SKM-1 treated with dmso at 0.1 percent for 144 hours (cell line): ENCODE measurements at regions not wholly inside any gene's neighbourhood (a gene's known extent, or its start where the extent isn't known, plus 50 kb on each side); places are given as distances from the start of the nearest gene placed in this dataset.
A peak's percentile ranks its signal among the peaks of the same experiment; 100 is the strongest.
"Not testable (repeated sequence)": the region's sequence is repeated elsewhere in the genome, so short reads cannot be mapped to it uniquely, and the experiment has no call there.

Experiments
- DNase-seq: peaks from one replicate; lab custom pipeline; 2025; ENCODE audit not compliant: unreplicated experiment; lab: John Stamatoyannopoulos, UW

DNA sequence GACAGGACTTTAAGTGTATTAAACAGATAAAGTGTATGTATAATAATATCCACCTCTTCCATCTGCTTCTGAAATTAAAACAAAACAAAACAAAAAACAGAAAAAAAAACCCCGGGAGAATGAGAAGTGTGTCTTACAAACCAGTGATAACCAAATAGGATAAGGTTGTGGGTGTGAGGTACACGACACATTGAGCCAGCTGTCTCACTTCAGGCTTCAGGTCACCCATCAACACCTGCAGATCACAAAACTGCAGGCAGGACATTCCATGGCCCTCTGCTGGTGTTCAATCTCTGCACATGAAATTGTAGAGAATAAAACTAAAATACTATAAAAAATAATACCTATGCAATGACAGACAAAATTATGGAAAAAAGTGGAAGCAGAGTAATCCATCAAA lies 339.9 kb downstream of the SFMBT2 start:
- DNase-seq, result no peak

DNA sequence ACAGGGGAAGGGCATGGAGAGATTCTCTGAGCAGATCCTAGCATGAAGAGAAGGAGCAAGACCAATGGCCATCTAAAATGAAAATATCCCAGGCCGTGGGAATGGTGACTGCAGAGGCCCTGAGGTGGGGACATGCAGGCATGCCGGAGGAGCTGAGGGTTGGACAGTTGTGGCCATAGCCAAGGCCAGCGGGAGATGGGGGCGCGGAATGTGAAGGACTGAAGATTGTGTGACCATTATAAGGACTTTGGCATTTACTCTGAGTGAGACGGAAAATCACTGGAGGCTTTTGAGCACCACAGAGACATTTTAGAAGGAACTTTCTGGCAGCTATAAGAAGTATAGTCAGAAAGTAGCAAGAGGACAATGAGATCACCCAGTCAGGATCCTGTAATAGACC lies 341.1 kb downstream of the SFMBT2 start:
- no peak for DNase-seq

- DNase-seq, result no peak
Observed at GRCh38 chr10:7056216-7056615, 354.6 kb downstream of the SFMBT2 start.

GRCh38 chr10:7054915-7055314 lies 355.9 kb downstream of the SFMBT2 start:
- peak; percentile 4 for DNase-seq

GRCh38 chr10:7053195-7053594 lies 357.6 kb downstream of the SFMBT2 start:
- DNase-seq, result no peak

GRCh38 chr10:7050024-7050423 lies 360.8 kb downstream of the SFMBT2 start:
- DNase-seq, result not testable (repeated sequence)

- no peak for DNase-seq
Observed at GRCh38 chr10:7048061-7048460, 362.8 kb downstream of the SFMBT2 start.

DNA sequence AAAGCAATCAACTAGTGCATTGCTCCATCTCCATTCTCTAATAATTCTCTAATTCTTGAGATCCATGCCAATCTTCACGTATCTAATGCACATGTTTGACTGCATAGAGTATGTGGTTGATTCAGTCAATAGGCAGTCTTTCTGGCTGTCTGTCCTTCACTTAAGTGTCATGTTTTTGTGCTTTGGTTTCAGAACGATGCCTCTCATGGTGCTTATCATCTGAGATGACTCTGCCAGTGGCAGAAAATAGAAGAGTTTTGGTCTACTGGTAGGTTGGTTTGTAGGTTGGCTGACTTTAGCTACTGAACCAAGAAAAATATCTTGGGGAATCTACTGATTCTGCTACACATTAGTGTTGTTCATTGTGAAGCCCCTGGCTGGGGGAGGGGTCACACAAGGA lies 364.2 kb downstream of the SFMBT2 start:
- DNase-seq, result no peak

DNA sequence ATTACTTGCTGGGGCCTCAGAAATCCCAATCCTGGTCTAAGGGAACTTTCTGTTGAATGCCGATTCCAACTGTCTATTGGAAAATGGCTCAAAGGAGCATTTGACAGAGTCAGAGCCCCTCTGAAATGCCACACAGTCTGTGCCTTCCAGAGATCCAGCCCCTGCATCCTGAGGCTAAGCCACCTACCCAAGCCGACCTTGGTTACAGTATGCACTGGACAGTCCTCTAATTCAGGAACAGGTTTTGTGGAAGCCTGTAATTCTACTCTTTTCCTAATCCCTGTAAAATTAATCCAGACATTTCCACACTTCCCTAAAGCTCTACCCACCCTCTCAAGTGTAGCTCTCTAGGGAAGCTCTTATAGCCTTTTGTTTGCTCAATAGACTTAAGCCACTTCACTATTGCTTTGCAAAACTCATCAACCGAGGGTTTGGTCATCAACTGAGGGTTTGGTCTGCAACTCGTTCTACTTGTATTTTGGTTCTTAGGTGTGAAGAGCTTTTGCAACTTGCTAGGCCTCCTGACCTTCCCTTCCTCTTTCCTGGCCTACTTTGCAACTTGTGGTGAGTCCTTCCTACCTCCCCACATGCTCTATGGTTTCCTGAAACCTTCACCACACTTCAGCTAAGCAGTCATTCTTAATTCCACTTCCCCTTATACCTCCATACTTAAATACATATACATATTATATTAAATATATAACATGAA lies 364.8 kb downstream of the SFMBT2 start:
- peak; percentile 94 for DNase-seq

- DNase-seq, result no peak
Observed at GRCh38 chr10:7043055-7043653, 367.7 kb downstream of the SFMBT2 start.

DNA sequence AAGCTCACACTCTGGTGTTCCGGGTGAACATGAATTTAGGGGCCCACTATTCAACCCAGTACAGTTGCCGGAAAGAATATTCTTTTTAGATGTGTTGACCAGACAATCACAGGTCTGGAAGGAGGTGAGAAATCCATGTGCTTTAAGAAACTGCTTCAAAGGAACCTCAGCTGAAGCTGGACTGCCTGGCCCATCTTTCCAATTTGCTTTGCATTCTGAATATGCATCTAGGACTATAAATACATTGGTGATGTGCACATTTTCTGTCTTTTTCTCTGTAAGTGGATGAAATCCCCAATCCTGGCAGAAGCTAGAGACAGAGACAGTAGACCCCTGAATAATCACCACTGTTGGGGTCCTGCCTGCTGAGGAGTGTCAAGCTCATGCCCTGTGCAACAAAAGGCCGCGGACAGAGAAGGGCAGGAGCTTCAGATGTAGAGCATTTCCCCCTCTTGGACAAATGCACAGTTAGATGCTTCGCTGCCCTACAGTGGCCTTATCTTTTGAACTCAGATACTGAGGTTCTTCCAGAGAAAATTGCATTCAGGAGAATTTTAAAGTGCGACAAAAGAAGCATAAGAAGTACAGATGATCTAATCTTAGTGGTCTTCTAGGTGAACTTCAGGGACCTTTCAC lies 368.3 kb downstream of the SFMBT2 start:
- no peak for DNase-seq

DNA sequence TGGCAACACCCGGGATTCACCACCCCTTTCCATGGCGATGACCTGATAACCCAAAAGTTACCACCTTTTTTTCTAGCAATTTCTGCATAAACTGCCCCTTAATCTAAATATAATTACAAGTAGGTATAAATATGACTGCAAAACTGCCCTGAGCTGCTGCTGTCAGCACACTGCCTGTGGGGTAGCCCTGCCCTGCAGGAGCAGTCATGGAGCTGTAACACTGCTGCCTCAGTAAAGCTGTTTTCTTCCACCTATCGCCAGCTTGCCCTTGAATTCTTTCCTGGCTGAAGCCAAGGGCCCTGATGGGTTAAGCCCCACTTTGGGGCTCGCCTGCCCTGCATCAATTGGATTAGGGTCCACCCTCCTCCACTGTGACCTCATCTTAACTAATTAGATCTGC lies 368.8 kb downstream of the SFMBT2 start:
- DNase-seq, result no peak

- no peak for DNase-seq
Observed at GRCh38 chr10:7040681-7041080, 370.2 kb downstream of the SFMBT2 start.

DNA sequence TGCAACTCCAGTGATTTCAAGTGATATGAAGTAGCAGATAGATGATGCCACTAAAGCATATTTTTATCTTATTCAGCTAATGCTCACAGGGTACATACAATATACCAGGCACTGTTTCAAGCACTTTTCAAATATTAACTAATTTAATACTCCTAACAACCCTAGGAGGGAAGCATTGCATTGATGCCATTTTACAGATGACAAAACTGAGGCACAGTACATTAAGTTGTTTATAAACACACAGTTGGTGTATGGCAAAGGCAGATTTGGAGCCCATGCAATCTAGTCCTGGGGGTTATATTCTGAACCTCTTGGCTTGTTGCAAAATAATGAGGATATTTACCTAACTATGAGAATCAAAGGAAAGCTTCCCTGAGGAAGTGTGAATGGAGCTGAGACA lies 371.0 kb downstream of the SFMBT2 start:
- no peak for DNase-seq

DNA sequence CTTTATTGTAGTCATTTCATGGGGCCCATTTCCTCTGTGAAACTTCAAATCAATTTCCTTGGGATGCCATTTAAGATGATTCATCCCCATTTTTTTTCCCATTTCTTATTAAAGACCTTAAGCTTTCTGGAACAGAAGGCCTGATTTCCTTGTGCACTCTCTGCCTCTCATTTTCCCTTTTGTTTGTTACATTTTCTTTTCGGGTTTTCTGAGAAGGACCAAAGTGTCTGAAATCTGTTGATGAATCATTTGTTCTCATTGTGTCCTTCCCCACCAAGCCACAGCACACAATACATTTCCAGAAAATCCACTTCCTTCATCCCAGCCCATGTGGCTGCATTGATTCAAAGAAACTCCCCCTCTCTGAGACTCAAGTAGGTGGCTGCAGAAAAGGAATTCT lies 372.4 kb downstream of the SFMBT2 start:
- no peak for DNase-seq

- not testable (repeated sequence) for DNase-seq
Observed at GRCh38 chr10:7037434-7037833, 373.4 kb downstream of the SFMBT2 start.

- no peak for DNase-seq
Observed at GRCh38 chr10:7036951-7037350, 373.9 kb downstream of the SFMBT2 start.

DNA sequence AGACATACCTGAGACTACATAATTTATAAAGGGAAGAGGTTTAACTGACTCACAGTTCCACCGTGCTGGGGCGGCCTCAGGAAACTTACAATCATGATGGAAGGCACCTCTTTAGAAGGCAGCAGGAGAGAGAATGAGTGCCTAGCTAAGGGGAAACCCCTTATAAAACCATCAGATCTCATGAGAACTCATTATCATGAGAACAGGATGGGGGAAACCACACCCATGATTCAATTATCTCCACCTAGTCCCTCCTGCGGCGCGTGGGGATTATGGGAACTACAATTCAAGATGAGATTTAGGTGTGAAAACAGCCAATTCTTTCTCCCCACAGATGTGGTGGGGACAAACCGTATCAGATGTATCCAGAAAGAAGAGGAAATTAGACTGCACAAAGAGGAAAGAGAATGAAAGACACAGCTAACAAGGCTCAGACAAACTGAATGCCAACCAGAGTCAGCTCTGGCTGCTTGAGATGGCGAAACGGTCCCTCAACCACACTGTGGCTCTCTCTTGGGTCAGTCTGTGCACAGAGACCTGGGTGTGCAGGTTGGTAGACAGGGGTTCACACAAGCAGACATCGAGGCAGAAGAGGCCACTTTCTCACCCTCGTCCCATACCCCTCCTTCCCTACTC lies 375.6 kb downstream of the SFMBT2 start:
- no peak for DNase-seq

GRCh38 chr10:7033031-7033430 lies 377.8 kb downstream of the SFMBT2 start:
- no peak for DNase-seq

DNA sequence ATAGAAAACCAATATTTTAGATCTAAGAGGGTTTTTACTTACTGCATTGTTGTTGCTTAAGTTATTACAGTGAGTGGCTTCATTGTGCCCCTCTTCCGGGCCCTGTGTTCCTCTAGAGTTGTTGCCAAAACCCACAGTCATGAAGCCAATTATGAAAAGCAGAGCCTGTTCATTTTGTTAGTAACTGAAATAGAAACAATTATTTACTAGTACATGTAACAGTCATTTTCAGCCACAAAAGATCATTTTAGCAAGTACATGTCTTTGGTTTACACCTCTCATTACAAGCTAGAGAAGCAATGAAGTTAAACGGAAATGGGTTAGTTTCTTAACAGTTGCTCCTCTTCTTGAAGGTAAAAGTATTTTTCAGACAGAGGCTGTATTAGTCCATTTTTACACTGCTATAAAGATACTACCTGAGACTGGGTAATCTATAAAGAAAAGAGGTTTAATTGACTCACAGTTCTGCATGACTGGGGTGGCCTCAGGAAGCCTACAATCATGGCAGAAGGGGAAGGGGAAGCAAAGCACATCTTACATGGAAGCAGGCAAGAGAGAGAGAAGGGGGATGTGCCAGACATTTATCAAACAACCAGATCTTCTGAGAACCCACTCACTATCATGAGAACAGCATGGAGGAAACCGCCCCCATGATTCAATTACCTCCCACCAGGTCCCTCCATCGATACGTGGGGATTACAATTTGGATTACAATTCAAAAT lies 380.5 kb downstream of the SFMBT2 start:
- DNase-seq, result no peak

GRCh38 chr10:7029672-7030071 lies 381.2 kb downstream of the SFMBT2 start:
- no peak for DNase-seq
